ENCODE measurements at regions not wholly inside any gene's neighbourhood (a gene's known extent, or its start where the extent isn't known, plus 50 kb on each side); places are given as distances from the start of the nearest gene placed in this dataset.

GRCh38 chr9:117800389-117800788 is 96.2 kb downstream of the TLR4 start:
- TF ChIP-seq CTCF (conservative IDR thresholded peaks at IDR 0.05; ENCODE audit: low read depth in 2 of 2) (no peak), JUNB (IDR thresholded peaks at IDR 0.05; ENCODE audit: unreplicated experiment) (no peak), ZNF114 (CRISPR knock-in tag; IDR thresholded peaks at IDR 0.05) (no peak), POLR2AphosphoS5 (IDR thresholded peaks at IDR 0.05; ENCODE audit: low read depth) (no peak)

Measured in GM23338 (cell line).